IPS-18c (cell line): ENCODE measurements at regions not wholly inside any gene's neighbourhood (a gene's known extent, or its start where the extent isn't known, plus 50 kb on each side); places are given as distances from the start of the nearest gene placed in this dataset.
A peak's percentile ranks its signal among the peaks of the same experiment; 100 is the strongest.
"Not testable (repeated sequence)": the region's sequence is repeated elsewhere in the genome, so short reads cannot be mapped to it uniquely, and the experiment has no call there.

Experiments used
- H3K4me3 ChIP-seq: 2 replicates; pipeline ENCODE4 v1.7.0; 2013; ENCODE audit warnings: low read depth, mild to moderate bottlenecking, low read length, moderate library complexity; ENCODE audit not compliant: insufficient read depth
- H3K9me3 ChIP-seq: one replicate; pipeline ENCODE4 v1.6.1; 2013; ENCODE audit warnings: mild to moderate bottlenecking, low read length, moderate library complexity; ENCODE audit not compliant: control insufficient read depth, insufficient read depth

- Histone ChIP-seq H3K9me3 (no peaks in the 10 kb centered on the region), H3K4me3 (no peak overlapping the region)
Measured at GRCh38 chr11:27228232-27228905, 134.6 kb downstream of the CCDC34 start.

- H3K9me3 ChIP-seq, result no peaks in the 10 kb centered on the region
Measured at GRCh38 chr11:27227736-27228135, 135.3 kb downstream of the CCDC34 start.

GRCh38 chr11:27219487-27220039, 143.5 kb downstream of the CCDC34 start:
- peak overlapping the region; percentile 22; the same call in 1 of the 2 replicates for H3K4me3 ChIP-seq
- not testable (repeated sequence) for H3K9me3 ChIP-seq

More at GRCh38 chr11:27227736-27228135, 135.3 kb downstream of the CCDC34 start:
- H3K4me3 ChIP-seq, result no peak overlapping the region

GRCh38 chr11:27218421-27219038, 144.5 kb downstream of the CCDC34 start:
- Histone ChIP-seq H3K9me3 (no peaks in the 10 kb centered on the region), H3K4me3 (no peak overlapping the region)

- Histone ChIP-seq H3K9me3 (no peaks in the 10 kb centered on the region), H3K4me3 (no peak overlapping the region)
Measured at GRCh38 chr11:27217948-27218420, 145.0 kb downstream of the CCDC34 start.

DNA sequence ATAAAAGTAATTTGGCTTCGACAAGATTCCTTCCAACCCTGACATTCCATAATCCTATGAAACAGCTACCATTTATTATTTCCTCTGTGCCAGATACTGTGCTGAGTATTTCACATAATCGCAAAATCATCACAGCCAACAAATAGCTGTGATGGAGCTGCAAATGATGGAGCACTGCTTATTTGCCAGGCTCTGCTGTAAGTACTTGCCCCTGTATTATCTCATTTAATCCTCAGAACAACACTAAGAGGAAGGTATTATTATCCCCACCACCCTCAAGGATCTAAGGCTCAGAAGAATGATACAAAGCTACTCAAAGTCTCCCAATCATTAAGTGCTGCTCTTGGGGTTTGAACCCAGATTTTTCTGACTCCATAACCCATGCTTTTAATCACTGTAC, 145.5 kb downstream of the CCDC34 start:
- Histone ChIP-seq H3K4me3 (no peak overlapping the region), H3K9me3 (no peaks in the 10 kb centered on the region)

- H3K4me3 ChIP-seq, result no peak overlapping the region
- no peaks in the 10 kb centered on the region for H3K9me3 ChIP-seq
Measured at GRCh38 chr11:27216270-27217149, 146.5 kb downstream of the CCDC34 start.

DNA sequence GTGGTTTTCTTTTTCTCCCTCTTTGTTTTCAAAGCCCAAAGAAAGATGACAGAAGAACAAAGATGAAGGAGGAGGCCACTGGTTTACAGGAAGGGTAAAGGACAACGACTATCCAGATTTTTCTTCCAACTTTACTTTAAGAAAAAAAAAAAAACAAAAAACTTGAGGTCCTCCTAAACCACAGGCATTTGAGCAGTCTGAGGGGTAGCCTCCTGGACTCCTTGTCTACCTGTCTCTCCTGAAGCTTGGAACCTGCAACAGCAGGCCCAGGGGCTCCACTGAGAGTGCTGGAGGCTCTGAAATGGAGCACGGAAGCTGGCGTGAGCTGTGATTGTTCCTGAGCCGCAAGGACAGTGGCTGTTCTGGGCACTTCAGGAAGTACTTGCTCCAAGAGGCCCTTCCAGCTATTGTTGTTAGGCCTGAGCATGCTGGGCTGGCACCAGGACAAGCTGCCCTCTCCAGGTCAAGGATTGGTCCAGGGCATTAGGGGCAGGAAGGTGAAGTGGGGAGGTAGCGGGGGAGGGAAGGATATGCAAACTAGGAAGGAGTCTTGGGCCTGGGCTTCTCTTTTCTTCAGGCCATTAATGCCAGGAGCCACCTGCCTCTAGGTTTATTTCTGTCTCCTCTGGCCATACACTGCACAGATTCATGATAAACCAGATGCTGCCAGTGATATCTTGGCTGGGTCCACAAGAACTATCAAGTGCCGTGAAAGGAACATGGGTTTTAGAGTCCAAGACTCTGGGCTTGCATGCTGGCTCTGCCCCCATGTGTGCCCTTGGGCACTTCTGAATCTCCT, 147.3 kb downstream of the CCDC34 start:
- Histone ChIP-seq H3K4me3 (no peak overlapping the region), H3K9me3 (no peaks in the 10 kb centered on the region)

DNA sequence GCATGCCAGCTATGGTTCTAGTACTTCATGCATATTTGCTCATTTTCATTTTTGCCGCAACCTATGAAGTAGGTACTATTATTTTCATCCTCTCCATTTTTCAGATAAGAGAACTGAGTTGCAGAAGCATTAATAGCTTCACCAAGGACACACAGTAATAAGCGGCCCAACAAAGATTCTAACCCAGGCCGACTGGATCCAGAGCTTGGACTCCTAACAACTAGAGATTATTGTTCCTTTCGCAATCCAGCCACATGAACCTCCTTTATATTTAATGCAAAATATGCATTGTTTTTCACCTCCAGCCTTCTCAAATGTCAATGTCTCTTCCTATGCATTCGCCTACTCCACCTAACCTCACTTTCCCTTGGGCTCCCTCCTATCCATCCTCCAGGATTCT, 148.3 kb downstream of the CCDC34 start:
- Histone ChIP-seq H3K4me3 (no peak overlapping the region), H3K9me3 (no peaks in the 10 kb centered on the region)

DNA sequence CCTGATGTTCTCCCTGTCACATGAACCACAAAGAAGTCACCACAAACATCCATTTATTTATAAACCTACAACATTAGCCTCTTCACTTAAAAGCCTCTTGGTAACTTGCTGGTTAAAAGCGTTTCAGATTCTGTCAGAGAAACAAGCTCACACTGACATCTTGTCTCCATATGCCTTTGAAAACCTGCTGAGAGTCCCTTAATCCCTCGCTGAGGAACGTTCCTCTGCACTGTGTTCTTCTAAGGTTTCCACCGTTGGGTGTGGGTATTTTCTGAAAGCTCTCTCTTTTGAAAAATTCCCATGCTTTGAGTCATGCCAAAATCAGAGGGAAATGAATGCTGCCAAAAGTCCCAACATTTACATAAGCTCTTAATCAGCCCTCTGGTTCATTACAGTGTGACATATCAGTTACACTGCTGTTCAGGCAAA, 149.8 kb downstream of the CCDC34 start:
- H3K4me3 ChIP-seq, result no peak overlapping the region

DNA sequence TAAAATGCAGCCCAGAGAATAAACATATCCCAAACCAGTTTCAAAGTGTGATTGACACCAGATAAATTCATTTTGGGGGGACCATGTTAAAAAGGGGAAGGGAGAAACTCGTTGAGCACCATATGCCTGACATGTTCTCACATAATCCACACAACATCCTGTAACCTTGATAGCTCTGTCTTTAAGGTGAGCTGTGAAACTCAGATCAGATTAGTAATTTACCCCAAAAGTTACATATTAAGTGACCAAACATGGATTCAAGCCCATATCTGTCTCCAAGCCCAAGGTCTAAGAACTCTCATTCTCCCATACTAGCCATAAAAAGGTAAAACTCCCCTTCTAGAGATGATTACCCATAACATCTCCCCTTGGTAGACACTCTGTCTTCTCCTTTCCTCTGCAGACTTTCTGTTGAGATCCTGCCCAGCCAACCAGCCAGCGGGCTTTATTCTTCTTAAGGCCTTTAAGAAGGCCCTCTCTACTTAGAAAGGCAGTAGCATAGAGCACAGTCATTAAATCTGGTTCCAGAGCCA, 150.7 kb downstream of the CCDC34 start:
- H3K4me3 ChIP-seq, result no peak overlapping the region
- H3K9me3 ChIP-seq, result no peaks in the 10 kb centered on the region

More for the DNA sequence above, 149.8 kb downstream of the CCDC34 start:
- no peaks in the 10 kb centered on the region for H3K9me3 ChIP-seq

GRCh38 chr11:27211370-27212127, 151.5 kb downstream of the CCDC34 start:
- Histone ChIP-seq H3K4me3 (no peak overlapping the region), H3K9me3 (no peaks in the 10 kb centered on the region)

GRCh38 chr11:27210531-27210930, 152.5 kb downstream of the CCDC34 start:
- Histone ChIP-seq H3K4me3 (no peak overlapping the region), H3K9me3 (no peaks in the 10 kb centered on the region)

DNA sequence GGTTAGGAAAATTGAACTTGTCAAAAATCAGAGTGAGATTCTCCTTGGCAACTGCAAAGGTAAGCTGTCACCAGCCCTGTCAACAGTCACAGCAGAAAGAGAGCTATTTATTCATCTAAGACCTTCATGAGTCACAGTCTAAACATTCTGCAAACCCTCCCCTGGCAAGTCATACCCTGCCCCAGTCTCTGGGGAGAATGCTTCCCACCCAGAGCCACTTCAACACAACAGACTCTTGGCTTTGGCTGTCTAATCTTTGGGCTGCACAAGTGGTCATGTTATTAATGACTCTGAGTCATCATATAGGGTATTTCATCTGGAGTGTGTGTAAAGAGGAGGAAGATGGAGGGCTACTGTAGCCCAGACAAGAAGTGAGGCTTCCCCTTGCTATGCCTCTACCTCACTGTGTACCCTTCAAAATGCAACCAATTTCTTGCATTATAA, 153.4 kb downstream of the CCDC34 start:
- Histone ChIP-seq H3K4me3 (no peak overlapping the region), H3K9me3 (no peaks in the 10 kb centered on the region)

- Histone ChIP-seq H3K4me3 (no peak overlapping the region), H3K9me3 (no peaks in the 10 kb centered on the region)
Measured at GRCh38 chr11:27208846-27209245, 154.2 kb downstream of the CCDC34 start.
